RCC 7860 (cell line): ENCODE measurements at regions not wholly inside any gene's neighbourhood (a gene's known extent, or its start where the extent isn't known, plus 50 kb on each side); places are given as distances from the start of the nearest gene placed in this dataset.
"Not testable (repeated sequence)": the region's sequence is repeated elsewhere in the genome, so short reads cannot be mapped to it uniquely, and the experiment has no call there.

Experiments
- DNase-seq: peaks from one replicate; pipeline ENCODE4 v3.0.0-alpha.2; 2015; ENCODE audit warnings: low spot score
- FAIRE-seq: peaks from 2 replicates; lab custom pipeline; 2012; peaks lifted over from hg19 to GRCh38; lab: Jason Lieb, UNC

DNA sequence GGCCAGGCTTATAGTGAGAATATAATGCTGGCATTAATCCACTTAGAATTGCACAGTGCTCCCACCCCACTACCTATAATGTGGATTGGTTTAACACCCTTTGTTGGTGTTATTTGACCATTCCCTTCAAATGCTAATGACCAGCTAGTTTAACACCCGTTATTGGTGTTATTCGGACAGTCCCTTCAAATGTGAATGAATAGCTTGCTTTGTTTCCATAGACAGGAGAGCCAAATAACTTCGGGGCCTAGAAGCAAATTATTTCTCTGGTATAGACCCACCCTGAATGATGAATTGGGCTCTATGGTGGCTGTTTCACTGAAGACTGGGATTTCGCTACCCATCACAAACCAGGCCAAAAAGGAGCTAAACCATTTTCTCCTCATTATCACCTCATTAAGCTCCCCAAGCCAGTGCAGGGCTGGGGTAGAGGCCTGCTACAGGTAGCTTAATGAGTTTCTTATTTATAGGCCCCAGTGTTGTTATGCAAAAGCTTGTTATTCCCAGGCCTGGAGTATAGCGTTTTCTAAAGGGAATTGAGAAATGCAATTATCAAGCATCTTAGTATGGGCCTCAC lies 494.1 kb upstream of the DPH6 start:
- FAIRE-seq (no peak), DNase-seq (no peak)

DNA sequence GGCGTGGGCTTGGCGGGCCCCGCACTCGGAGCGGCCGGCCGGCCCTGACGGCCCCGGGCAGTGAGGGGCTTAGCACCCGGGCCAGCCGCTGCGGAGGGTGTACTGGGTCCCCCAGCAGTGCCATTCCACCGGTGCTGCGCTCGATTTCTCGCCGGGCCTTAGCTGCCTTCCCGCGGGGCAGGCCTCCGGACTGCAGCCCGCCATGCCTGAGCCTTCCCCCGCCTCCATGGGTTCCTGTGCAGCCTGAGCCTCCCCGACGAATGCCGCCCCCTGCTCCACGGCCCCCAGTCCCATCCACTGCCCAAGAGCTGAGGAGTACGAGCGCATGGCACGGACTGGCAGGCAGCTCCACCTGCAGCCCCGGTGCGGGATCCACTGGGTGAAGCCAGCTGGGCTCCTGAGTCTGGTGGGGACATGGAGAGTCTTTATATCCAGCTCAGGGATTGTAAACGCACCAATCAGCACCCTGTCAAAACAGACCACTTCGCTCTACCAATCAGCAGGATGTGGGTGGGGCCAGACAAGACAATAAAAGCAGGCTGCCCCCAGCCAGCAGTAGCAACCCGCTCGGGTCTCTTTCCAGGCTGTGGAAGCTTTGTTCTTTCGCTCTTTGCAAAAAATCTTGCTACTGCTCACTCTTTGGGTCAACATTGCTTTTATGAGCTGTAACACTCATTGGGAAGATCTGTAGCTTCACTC lies 501.2 kb upstream of the DPH6 start:
- DNase-seq, FAIRE-seq: not testable (repeated sequence)

- no peak for FAIRE-seq
- DNase-seq, result no peak
Observed at GRCh38 chr15:36050899-36051298, 504.9 kb upstream of the DPH6 start.

GRCh38 chr15:36052641-36053040 lies 506.7 kb upstream of the DPH6 start:
- DNase-seq, FAIRE-seq: not testable (repeated sequence)

DNA sequence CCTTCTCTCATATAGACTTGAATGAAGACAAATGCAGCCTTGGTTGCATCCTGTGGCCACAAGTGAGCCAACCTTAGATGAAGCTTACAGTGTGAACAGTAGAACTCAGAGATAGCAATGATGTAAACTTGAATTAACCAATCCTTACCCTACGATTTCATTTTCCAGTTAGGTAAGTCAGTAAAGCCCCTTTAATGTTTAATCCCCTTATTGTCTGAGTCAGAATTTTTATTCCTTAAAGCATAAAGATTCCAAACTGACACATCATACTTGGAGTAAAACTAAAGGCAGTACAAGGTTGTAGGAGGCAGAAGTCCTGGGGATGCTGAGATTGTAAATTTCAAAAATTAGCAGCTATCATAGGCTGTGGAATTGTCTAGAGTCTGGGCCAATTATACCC lies 507.8 kb upstream of the DPH6 start:
- FAIRE-seq (peak; percentile 50), DNase-seq (peak; percentile 63)

DNA sequence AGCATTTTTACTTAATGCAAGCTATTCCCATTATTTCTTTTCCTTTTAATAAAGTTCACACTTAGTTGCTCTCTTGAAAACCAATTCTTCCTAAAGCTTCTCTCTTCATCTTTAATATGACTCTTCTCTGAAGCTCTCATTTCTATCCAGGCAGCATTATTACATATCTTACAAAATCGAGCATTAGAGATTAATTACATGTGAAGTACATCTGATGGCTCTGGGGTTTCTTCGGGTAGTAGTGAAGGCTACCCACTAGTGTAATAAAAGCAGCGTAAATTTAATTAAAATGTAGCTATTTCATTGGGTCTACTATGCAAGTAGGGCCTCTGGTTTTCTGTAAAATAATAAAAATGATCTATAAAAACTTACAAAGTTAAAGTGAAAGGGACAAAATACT lies 513.6 kb upstream of the DPH6 start:
- DNase-seq (no peak), FAIRE-seq (no peak)

DNA sequence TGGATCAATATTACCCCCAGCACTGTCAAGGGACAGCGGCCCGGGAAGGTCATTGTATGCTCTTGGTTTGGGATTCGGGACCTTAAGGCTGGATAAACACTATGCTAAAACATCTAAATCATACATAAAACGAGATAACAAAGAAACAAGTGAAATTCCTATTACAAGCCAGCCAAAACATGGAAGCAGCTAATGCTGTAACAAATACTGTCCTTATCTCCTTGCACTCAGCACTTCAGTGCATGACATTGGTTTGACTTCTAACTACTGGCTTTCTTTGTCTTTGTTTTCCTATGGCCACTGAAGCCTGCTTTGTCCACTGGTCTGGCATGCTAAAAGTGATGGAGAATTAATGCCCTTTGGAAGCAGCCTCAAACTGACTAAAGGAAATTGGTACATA lies 516.4 kb upstream of the DPH6 start:
- DNase-seq (no peak), FAIRE-seq (no peak)

GRCh38 chr15:36066757-36067156 lies 512.7 kb upstream of the CDIN1 start:
- DNase-seq (no peak), FAIRE-seq (no peak)

DNA sequence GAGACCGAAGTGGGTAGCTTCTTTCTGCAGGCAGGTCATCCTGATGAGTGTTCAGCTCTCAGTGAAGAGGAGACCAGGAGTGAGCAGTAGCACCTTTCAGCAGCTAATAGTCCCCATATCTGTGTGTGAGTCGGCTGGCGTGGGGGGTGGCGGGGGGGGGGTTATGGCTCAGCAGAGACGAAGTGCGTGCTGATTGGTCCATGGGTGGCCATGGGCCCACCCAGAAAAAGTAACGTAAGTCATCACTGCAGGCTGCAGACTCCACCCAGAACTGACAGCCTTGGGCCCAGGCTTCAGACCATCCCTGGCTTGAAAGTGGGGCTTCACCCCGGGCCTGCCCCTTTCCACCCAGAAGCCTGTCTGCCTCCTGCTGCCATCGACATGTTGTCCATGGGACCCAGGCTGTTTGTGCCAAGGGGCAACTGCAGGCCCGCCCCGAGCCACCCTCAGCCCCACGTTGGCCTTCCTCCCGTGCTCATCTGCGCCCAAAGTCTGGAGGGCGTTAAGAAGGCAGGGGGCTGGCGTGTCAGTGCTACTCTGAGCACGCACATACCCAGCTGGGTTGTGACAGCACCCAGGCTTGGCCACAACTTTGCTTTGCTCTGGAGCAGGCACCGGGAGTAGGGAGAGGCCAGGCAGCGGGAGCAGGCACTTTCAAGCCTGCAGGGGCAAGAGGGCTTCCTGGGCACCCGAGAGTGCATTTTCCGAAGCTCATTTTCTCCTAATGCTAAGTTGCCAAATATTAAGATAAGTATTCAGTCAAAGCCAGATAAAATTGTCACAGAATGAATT lies 511.7 kb upstream of the CDIN1 start:
- no peak for DNase-seq
- no peak for FAIRE-seq

DNA sequence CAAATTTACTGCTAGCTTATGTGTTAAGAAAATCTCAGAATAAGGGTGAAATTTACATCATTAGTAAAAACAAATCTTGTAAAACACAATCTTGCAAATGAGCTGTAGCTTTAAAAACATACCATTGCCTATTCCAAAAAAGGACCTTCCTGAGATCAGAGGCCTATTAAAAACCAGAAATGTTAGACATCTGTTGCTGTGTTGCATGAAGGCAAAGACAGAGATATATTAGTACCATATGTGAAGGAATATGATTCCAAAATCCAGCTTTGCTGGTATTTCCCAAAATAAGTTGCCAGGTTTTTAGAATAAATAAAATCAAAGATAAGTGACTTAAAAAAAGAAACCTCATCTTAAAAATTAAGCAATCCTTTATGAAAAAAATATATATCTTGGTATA lies 504.1 kb upstream of the CDIN1 start:
- DNase-seq (no peak), FAIRE-seq (no peak)

- peak; percentile 7 for DNase-seq
- no peak for FAIRE-seq
Observed at GRCh38 chr15:36079021-36079420, 500.4 kb upstream of the CDIN1 start.

DNA sequence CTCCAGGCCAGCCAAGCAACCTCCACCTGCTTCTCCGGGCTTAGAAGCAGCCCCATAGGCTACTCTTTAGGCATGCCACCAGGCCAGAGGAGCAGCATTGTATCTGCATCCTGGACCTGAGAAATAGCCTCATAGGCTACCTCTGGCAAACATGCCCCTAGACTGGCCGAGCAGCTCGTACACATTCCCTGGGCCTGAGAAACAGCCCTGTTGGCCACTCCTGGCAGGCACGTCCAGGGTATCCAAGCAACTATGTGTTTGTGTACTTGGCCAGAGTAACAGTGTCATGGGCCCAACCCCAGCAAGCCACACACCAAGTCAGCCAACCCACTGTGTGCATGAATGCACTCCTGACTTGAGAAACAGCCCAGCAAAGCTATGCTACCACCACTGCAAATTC lies 498.7 kb upstream of the CDIN1 start:
- no peak for DNase-seq
- no peak for FAIRE-seq

DNA sequence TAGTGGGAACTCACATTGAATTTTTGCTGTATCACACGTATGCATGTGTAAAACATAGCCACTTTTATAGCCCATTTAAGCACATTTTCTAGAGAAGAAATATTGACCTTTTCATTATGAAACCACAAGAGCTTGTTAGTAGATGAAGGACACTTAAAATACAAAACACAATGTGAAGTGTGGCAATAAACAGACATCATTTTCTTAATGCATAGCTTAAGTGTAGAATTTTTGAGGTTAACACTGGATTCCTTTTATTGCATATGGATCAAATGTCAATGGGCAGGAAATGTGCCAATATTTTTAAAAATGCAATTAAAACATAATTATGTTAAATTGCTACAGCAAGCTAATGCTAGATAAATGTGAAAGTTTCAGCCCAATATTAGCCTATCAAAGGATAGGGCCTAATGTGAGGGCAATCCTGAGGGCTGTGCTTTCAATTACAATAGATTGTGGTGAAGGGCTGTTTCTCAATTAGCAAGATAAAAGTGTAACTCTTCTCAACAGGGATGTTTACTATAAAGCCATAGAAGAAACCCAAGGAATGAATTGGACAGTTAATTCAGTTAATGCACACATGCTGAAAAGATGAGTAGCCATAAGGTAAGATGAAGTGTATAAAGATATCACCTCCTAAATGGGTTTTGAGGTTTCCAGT lies 489.0 kb upstream of the CDIN1 start:
- FAIRE-seq, result no peak
- no peak for DNase-seq

DNA sequence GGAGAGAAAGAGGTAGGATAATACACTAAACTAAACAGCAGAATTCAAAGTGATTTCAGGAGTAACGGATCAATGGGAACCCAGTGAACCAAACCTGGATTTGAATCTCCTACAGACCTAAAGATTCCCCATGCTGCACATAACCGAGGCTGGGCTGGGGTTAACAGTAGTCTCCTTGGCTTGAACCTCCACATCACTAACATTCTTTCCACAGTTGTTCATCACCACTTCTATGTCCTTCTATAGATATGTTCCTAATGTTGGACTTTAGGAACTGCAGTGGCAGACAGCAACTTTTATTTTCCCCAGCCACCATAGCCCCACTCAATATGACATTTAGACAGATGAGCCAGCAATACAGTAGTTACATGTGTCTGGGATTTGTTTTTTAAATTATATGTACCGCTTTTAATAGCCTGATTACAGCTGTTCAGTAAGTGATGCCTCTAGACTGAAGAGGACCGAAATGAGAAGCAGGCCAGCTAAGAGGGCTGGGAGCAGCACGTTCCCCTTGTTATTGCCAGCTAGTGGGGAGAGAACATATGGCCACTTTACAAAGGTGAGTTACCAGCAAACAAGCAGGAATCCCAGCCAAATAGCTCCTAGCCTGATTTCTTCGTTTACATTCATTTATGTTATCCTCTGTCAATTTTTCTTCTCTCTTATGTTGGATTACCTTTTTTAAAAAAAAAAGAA lies 472.6 kb upstream of the CDIN1 start:
- no peak for DNase-seq

GRCh38 chr15:36108541-36108940 lies 470.9 kb upstream of the CDIN1 start:
- DNase-seq (no peak), FAIRE-seq (no peak)

More for the DNA sequence above, 472.6 kb upstream of the CDIN1 start:
- FAIRE-seq, result no peak

DNA sequence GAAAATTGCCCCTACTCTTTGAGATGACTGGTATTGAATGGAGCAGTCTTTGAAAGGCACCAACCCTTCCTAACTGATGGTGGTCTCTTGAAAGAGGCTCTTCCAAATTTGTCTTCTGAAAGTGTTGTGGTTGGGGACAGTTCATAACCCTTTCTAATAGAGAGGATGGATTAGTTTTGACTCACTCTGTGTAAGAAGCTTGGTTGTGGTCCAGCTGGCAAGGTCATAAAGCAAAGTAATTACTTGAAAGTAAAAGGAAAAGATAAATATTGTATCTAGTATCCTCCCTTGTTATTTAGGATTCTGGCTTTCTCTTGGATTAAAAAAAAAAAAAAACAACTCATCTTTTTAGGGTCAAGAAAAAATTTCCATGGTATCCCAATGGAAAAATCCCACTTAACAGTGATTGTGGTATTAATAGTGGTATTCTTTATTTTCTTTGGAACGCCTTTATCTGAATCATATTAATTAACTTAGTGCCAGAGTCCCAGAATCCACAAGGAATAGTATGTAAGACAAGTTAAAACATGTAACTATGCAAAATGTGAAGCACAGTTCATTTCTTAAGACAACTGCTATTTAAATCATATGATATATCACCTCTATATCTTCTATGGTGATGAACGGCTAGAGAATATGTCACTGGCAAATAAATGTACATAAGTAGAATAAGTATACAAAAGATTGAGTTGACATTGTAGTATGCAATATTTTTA lies 469.3 kb upstream of the CDIN1 start:
- FAIRE-seq (no peak), DNase-seq (no peak)

DNA sequence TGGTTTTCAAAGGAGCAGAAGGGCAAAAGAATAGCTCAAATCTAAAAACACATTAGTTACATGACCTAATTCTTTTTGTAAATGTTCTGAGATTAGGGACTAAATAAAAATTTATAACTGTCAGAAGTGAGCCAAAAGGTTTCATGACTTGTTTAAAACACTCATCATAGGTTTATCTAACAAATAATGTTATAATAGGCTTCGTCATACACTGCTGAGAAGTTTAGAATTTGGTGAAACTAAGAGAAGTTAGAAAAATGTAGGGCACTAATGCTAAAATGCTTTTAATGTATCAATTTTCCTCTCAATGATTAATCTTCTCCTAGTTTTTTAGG lies 468.8 kb upstream of the CDIN1 start:
- DNase-seq (no peak), FAIRE-seq (no peak)

DNA sequence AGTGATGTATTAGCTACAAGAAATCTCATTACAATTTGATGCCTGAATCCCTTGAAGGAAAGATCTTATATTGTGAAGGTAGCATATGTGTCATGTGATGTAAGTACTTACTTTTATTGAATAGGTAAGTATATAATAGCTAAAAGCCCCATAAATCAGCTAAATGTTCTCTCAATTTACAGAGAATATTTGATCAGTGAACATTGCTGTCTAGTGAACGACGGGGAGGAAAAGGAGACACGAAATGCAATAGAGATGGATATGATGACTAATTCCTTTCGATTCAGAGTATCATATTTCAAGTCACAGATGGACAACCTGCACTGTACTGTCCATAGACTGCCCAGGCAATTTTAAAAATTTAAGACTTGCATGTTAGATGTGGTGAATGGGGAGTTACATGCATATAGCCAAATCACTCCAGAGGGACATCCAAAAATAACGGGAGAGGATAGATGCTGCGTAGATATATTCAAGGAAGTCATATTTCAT lies 462.1 kb upstream of the CDIN1 start:
- no peak for FAIRE-seq
- DNase-seq, result no peak

DNA sequence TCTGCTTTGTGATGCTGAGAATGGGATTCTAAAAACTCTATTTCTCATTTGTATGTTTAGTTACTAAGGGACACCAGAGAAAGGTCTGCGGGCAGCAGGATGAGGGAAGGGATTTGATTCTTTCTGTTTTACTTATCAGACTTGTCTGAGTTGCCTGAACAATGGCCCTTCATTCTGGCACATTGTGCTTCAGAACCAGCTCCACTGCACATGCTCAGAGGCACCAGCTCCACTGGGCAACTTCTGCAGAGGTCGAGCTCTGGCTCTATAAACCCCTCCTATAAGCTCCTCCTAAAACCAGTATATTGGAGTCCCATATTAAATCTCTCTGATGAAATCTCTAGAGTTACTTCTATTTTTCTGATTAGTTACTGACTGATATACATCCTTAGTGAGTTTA lies 453.2 kb upstream of the CDIN1 start:
- no peak for DNase-seq
- no peak for FAIRE-seq

GRCh38 chr15:36130641-36131310 lies 448.6 kb upstream of the CDIN1 start:
- no peak for DNase-seq
- FAIRE-seq, result no peak
